Caco-2 (cell line): ENCODE measurements at regions not wholly inside any gene's neighbourhood (a gene's known extent, or its start where the extent isn't known, plus 50 kb on each side); places are given as distances from the start of the nearest gene placed in this dataset.

Experiments used
- BruUV-seq: library from RNA; stranded (reverse); fragments of 400-500 nt; replicated peaks from 2 replicates; lab custom pipeline; 2021; lab: Mats Ljungman, UMichigan
- CTCF ChIA-PET: fragments of 300-600 bp; sonication (Branson Sonifier 250); formaldehyde crosslinking; loops from one replicate; lab custom pipeline; 2022; ENCODE audit warnings: antibody characterized with exemption; lab: Charles Lee
- POLR2A ChIA-PET: fragments of 300-600 bp; sonication (Branson Sonifier 250); formaldehyde crosslinking; loops from one replicate; lab custom pipeline; 2022; ENCODE audit warnings: antibody characterized with exemption; lab: Charles Lee
- DNase-seq, 2 experiments: peaks; one replicate each; pipeline versions ENCODE4 v3.0.0 to v3.0.0-alpha.2; 2020 to 2022
- H3K27me3 ChIP-seq: replicated peaks from 2 replicates; pipeline ENCODE4 v1.6.0; 2011; ENCODE audit warnings: low read length; ENCODE audit not compliant: control insufficient read depth, insufficient read depth
- H3K36me3 ChIP-seq: 2 replicates; pipeline ENCODE4 v1.5.1; 2011; ENCODE audit warnings: low read length; ENCODE audit not compliant: control insufficient read depth, insufficient read depth
- H3K4me1 ChIP-seq: fragments of 250-450 bp; sonication (Bioruptor Pico); 2 replicates; pipeline ENCODE4 v1.5.1; 2020; ENCODE audit warnings: mild to moderate bottlenecking
- H3K4me3 ChIP-seq: 2 replicates; pipeline ENCODE4 v1.5.1; 2011; ENCODE audit warnings: low read depth, mild to moderate bottlenecking, control low read depth, low read length
- H3K9me3 ChIP-seq: fragments of 250-450 bp; sonication (Bioruptor Pico); 2 replicates; pipeline ENCODE4 v1.5.1; 2020; ENCODE audit warnings: mild to moderate bottlenecking, moderate library complexity
- H3K27ac Mint-ChIP-seq: one replicate; pipeline ENCODE4 v1.8.0; 2022; ENCODE audit warnings: mixed read lengths; ENCODE audit not compliant: unreplicated experiment
- H3K27me3 Mint-ChIP-seq: one replicate; pipeline ENCODE4 v1.8.0; 2022; ENCODE audit warnings: mixed read lengths; ENCODE audit not compliant: insufficient read depth, unreplicated experiment
- H3K36me3 Mint-ChIP-seq: one replicate; pipeline ENCODE4 v1.8.0; 2022; ENCODE audit warnings: mild to moderate bottlenecking, mixed read lengths; ENCODE audit not compliant: insufficient read depth, unreplicated experiment
- H3K4me1 Mint-ChIP-seq: one replicate; pipeline ENCODE4 v1.8.0; 2022; ENCODE audit warnings: low read depth, mixed read lengths; ENCODE audit not compliant: unreplicated experiment
- H3K4me3 Mint-ChIP-seq: one replicate; pipeline ENCODE4 v1.8.0; 2022; ENCODE audit warnings: mild to moderate bottlenecking, moderate library complexity, mixed read lengths; ENCODE audit not compliant: unreplicated experiment
- H3K9me3 Mint-ChIP-seq: one replicate; pipeline ENCODE4 v1.8.0; 2022; ENCODE audit warnings: mixed read lengths; ENCODE audit not compliant: unreplicated experiment
- intact Hi-C: fragments of 100-400 bp; cut with micrococcal nuclease; formaldehyde crosslinking; loops from one replicate; pipeline ENCODE4 v1.10.0; 2022; ENCODE audit not compliant: unreplicated experiment
- TF ChIP-seq, protein P1 (sequence below), 2 experiments: fragments of 200-600 bp in 1 of 2; IDR thresholded peaks; 1 replicate in 1 of 2; 2 replicates in 1 of 2; pipeline versions ENCODE4 v1.5.1 to v1.8.0; 2011 to 2022; ENCODE audit warnings: antibody characterized with exemption in 1 of 2, control low read depth in 1 of 2, inconsistent platforms in 1 of 2, low read depth in 1 of 2, low read length in 1 of 2, mild to moderate bottlenecking in 1 of 2, moderate library complexity in 1 of 2; ENCODE audit not compliant: insufficient read depth in 1 of 2, severe bottlenecking in 1 of 2, unreplicated experiment in 1 of 2

- TF ChIP-seq, protein P1, sequence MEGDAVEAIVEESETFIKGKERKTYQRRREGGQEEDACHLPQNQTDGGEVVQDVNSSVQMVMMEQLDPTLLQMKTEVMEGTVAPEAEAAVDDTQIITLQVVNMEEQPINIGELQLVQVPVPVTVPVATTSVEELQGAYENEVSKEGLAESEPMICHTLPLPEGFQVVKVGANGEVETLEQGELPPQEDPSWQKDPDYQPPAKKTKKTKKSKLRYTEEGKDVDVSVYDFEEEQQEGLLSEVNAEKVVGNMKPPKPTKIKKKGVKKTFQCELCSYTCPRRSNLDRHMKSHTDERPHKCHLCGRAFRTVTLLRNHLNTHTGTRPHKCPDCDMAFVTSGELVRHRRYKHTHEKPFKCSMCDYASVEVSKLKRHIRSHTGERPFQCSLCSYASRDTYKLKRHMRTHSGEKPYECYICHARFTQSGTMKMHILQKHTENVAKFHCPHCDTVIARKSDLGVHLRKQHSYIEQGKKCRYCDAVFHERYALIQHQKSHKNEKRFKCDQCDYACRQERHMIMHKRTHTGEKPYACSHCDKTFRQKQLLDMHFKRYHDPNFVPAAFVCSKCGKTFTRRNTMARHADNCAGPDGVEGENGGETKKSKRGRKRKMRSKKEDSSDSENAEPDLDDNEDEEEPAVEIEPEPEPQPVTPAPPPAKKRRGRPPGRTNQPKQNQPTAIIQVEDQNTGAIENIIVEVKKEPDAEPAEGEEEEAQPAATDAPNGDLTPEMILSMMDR (IDR thresholded peaks at IDR 0.05; ENCODE audit: insufficient read depth in 1 of 2, low read depth in 1 of 2, low read length in 1 of 2, severe bottlenecking in 1 of 2, unreplicated experiment in 1 of 2), result no peak
- Mint-ChIP-seq H3K4me3 (no peak overlapping the region), H3K27me3 (no peaks in the 10 kb centered on the region), H3K27ac (no peak overlapping the region), H3K4me1 (no peaks in the 10 kb centered on the region), H3K9me3 (no peaks in the 10 kb centered on the region), H3K36me3 (peaks cover 4% of the 10 kb centered on the region)
- CTCF ChIA-PET, result no interaction called here
- DNase-seq, result no peak
- Histone ChIP-seq H3K4me3 (no peak overlapping the region), H3K36me3 (no peaks in the 10 kb centered on the region), H3K9me3 (no peaks in the 10 kb centered on the region), H3K4me1 (no peaks in the 10 kb centered on the region), H3K27me3 (no peaks in the 10 kb centered on the region)
- POLR2A ChIA-PET, result no interaction called here
- no TSS peak for BruUV-seq
- intact Hi-C loops, result no loop called here
Observed at GRCh38 chr10:94137747-94138146, 144.0 kb downstream of the PLCE1 start.

DNA sequence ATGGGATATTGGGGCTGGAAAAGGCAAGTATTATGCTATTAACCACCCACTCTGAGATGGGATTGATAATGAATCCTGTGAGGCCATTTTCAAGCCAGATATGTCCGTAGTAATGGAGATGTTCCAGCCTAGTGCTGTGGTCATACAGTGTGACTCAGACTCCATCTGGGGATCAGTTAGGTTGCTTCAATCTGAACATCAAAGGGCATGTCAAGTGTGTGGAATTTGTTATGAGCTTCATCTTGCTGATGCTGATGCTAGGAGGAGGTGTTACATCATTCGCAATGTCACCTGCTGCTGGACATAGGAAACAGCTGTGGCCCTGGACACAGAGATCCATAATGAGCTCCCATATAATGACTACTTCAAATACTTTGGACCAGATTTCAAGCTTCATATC lies 144.7 kb downstream of the PLCE1 start:
- TF ChIP-seq, protein P1 (IDR thresholded peaks at IDR 0.05; ENCODE audit: insufficient read depth in 1 of 2, low read depth in 1 of 2, low read length in 1 of 2, severe bottlenecking in 1 of 2, unreplicated experiment in 1 of 2), result no peak
- CTCF ChIA-PET, result no interaction called here
- H3K36me3 ChIP-seq, result no peaks in the 10 kb centered on the region
- intact Hi-C loops, result no loop called here
- Mint-ChIP-seq H3K4me1 (no peaks in the 10 kb centered on the region), H3K9me3 (no peaks in the 10 kb centered on the region), H3K27me3 (no peaks in the 10 kb centered on the region), H3K4me3 (no peak overlapping the region), H3K36me3 (peaks cover 4% of the 10 kb centered on the region), H3K27ac (no peak overlapping the region)
- H3K4me3 ChIP-seq, result no peak overlapping the region
- no peak for DNase-seq
- H3K9me3 ChIP-seq, result no peaks in the 10 kb centered on the region
- no peaks in the 10 kb centered on the region for H3K27me3 ChIP-seq
- BruUV-seq, result no TSS peak
- H3K4me1 ChIP-seq, result no peaks in the 10 kb centered on the region
- POLR2A ChIA-PET, result no interaction called here

- DNase-seq, result no peak
- Histone ChIP-seq H3K27me3 (no peaks in the 10 kb centered on the region), H3K4me3 (no peak overlapping the region), H3K36me3 (no peaks in the 10 kb centered on the region), H3K4me1 (no peaks in the 10 kb centered on the region), H3K9me3 (0 out of 2 replicates have a peak, but pooled peaks cover 4% of the 10 kb centered on the region)
- ChIA-PET CTCF (no interaction called here), POLR2A (no interaction called here)
- Mint-ChIP-seq H3K36me3 (peaks cover 4% of the 10 kb centered on the region), H3K27me3 (no peaks in the 10 kb centered on the region), H3K27ac (no peak overlapping the region), H3K4me1 (no peaks in the 10 kb centered on the region), H3K4me3 (no peak overlapping the region), H3K9me3 (peaks cover 23% of the 10 kb centered on the region)
- TF ChIP-seq, protein P1 (IDR thresholded peaks at IDR 0.05; ENCODE audit: insufficient read depth in 1 of 2, low read depth in 1 of 2, low read length in 1 of 2, severe bottlenecking in 1 of 2, unreplicated experiment in 1 of 2), result no peak
- intact Hi-C loops, result no loop called here
- BruUV-seq, result no TSS peak
Observed at GRCh38 chr10:94143261-94143660, 149.5 kb downstream of the PLCE1 start.
